H1 (cell line): ENCODE measurements at regions not wholly inside any gene's neighbourhood (a gene's known extent, or its start where the extent isn't known, plus 50 kb on each side); places are given as distances from the start of the nearest gene placed in this dataset.

Experiments used
- CHD2 ChIP-seq: IDR thresholded peaks from 2 replicates; pipeline ENCODE4 v1.6.1; 2012; ENCODE audit warnings: low read length, improper control_type of control experiment
- EGR1 ChIP-seq: IDR thresholded peaks from 2 replicates; pipeline ENCODE4 v1.6.1; 2011; ENCODE audit warnings: low read depth, low read length, borderline replicate concordance
- GABPA ChIP-seq: IDR thresholded peaks from 2 replicates; pipeline ENCODE4 v1.6.1; 2011; ENCODE audit warnings: mild to moderate bottlenecking, low read length, moderate library complexity, borderline replicate concordance; ENCODE audit not compliant: insufficient read depth
- MAFK ChIP-seq: IDR thresholded peaks from 2 replicates; pipeline ENCODE4 v1.6.1; 2012; ENCODE audit warnings: low read depth, mild to moderate bottlenecking, improper control_type of control experiment, low read length
- POLR2A ChIP-seq, 2 experiments: IDR thresholded peaks; 1 replicate in 1 of 2; 2 replicates in 1 of 2; pipeline ENCODE4 v1.6.1; 2011; ENCODE audit warnings: low read depth in 2 of 2, low read length in 2 of 2, mild to moderate bottlenecking in 2 of 2; ENCODE audit errors: control extremely low read depth in 1 of 2
- POLR2AphosphoS5 ChIP-seq: IDR thresholded peaks from 2 replicates; pipeline ENCODE4 v1.6.1; 2011; ENCODE audit warnings: low read depth, low read length
- SP1 ChIP-seq: IDR thresholded peaks from 2 replicates; pipeline ENCODE4 v1.6.1; 2011; ENCODE audit warnings: low read depth, low read length
- TF ChIP-seq, protein P1 (sequence below): IDR thresholded peaks from 2 replicates; pipeline ENCODE4 v1.6.1; 2012; ENCODE audit warnings: low read length, inconsistent platforms
- TF ChIP-seq, protein P2 (sequence below), 3 experiments: IDR thresholded peaks; 1 replicate in 2 of 3; 2 replicates in 1 of 3; pipeline versions ENCODE4 v1.5.1 to v1.6.1; 2011; ENCODE audit warnings: low read length in 3 of 3, mild to moderate bottlenecking in 3 of 3, inconsistent platforms in 2 of 3, low read depth in 1 of 3, moderate library complexity in 1 of 3; ENCODE audit not compliant: insufficient read depth in 1 of 3; ENCODE audit errors: control extremely low read depth in 1 of 3
- TF ChIP-seq, protein P3 (sequence below): IDR thresholded peaks from 2 replicates; pipeline ENCODE4 v1.6.1; 2012; ENCODE audit warnings: inconsistent platforms

DNA sequence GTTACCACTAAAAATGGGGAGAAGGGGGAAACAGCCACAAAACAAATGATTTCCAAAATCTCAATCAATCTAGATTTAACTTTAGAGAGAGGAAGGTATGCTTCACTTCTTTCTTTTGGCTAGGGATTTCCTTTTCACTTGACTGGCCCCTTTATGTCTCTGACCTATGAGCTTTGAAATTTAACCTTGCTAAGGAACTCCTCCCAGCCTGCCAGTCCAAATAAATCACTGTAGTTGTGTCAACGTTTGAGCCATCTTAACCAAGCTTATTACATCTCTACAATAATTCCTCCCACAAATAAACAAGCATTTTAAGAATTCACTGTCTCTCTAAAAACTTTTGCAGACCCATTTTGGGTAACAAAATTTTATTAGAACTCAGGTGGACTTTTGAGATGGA is 315.5 kb upstream of the CELF2 start:
- TF ChIP-seq EGR1 (no peak), POLR2A (IDR thresholded peaks at IDR 0.05; ENCODE audit: control extremely low read depth in 1 of 2, low read depth in 2 of 2, low read length in 2 of 2) (no peak), POLR2AphosphoS5 (no peak), CHD2 (no peak), SP1 (no peak), MAFK (no peak), GABPA (no peak)
- TF ChIP-seq, protein P1, sequence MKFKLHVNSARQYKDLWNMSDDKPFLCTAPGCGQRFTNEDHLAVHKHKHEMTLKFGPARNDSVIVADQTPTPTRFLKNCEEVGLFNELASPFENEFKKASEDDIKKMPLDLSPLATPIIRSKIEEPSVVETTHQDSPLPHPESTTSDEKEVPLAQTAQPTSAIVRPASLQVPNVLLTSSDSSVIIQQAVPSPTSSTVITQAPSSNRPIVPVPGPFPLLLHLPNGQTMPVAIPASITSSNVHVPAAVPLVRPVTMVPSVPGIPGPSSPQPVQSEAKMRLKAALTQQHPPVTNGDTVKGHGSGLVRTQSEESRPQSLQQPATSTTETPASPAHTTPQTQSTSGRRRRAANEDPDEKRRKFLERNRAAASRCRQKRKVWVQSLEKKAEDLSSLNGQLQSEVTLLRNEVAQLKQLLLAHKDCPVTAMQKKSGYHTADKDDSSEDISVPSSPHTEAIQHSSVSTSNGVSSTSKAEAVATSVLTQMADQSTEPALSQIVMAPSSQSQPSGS = no peak
- TF ChIP-seq, protein P2, sequence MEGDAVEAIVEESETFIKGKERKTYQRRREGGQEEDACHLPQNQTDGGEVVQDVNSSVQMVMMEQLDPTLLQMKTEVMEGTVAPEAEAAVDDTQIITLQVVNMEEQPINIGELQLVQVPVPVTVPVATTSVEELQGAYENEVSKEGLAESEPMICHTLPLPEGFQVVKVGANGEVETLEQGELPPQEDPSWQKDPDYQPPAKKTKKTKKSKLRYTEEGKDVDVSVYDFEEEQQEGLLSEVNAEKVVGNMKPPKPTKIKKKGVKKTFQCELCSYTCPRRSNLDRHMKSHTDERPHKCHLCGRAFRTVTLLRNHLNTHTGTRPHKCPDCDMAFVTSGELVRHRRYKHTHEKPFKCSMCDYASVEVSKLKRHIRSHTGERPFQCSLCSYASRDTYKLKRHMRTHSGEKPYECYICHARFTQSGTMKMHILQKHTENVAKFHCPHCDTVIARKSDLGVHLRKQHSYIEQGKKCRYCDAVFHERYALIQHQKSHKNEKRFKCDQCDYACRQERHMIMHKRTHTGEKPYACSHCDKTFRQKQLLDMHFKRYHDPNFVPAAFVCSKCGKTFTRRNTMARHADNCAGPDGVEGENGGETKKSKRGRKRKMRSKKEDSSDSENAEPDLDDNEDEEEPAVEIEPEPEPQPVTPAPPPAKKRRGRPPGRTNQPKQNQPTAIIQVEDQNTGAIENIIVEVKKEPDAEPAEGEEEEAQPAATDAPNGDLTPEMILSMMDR (IDR thresholded peaks at IDR 0.05; ENCODE audit: control extremely low read depth in 1 of 3, insufficient read depth in 1 of 3, low read depth in 1 of 3, low read length in 3 of 3) = no peak
- TF ChIP-seq, protein P3, sequence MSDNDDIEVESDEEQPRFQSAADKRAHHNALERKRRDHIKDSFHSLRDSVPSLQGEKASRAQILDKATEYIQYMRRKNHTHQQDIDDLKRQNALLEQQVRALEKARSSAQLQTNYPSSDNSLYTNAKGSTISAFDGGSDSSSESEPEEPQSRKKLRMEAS = no peak
